ENCODE measurements at regions not wholly inside any gene's neighbourhood (a gene's known extent, or its start where the extent isn't known, plus 50 kb on each side); places are given as distances from the start of the nearest gene placed in this dataset.

DNA sequence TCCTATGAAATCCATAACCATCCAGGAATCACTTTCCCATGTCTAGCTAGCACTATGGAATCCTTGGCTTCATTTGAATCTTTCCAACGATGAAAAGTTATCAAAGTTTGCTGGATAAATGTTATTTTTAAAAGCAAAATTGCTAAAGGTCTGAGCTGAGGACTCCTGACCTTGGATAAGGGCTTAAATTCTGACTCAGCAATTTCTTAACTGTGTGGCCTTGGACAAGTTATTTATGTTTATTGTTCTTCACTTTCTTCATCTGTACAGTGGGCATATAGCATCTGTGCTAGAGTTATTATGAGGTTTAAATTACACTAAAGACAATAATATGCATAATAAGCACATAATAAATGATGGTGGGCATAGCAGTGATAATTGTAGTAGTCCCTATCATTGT lies 227.5 kb downstream of the KCNS3 start:
- TF ChIP-seq, protein P1, sequence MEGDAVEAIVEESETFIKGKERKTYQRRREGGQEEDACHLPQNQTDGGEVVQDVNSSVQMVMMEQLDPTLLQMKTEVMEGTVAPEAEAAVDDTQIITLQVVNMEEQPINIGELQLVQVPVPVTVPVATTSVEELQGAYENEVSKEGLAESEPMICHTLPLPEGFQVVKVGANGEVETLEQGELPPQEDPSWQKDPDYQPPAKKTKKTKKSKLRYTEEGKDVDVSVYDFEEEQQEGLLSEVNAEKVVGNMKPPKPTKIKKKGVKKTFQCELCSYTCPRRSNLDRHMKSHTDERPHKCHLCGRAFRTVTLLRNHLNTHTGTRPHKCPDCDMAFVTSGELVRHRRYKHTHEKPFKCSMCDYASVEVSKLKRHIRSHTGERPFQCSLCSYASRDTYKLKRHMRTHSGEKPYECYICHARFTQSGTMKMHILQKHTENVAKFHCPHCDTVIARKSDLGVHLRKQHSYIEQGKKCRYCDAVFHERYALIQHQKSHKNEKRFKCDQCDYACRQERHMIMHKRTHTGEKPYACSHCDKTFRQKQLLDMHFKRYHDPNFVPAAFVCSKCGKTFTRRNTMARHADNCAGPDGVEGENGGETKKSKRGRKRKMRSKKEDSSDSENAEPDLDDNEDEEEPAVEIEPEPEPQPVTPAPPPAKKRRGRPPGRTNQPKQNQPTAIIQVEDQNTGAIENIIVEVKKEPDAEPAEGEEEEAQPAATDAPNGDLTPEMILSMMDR (IDR thresholded peaks at IDR 0.05): no peak
- no peak for TF ChIP-seq POLR2AphosphoS5 (IDR thresholded peaks at IDR 0.05)
- no peak for TF ChIP-seq POLR2A (IDR thresholded peaks at IDR 0.05)

Measured in breast epithelium (tissue), 3 donors.